Astrocyte (in vitro differentiated cells and primary cell): ENCODE measurements at regions not wholly inside any gene's neighbourhood (a gene's known extent, or its start where the extent isn't known, plus 50 kb on each side); places are given as distances from the start of the nearest gene placed in this dataset.

Source experiments
- CTCF ChIP-seq: IDR thresholded peaks from 2 replicates; pipeline ENCODE4 v1.5.1; 2011; ENCODE audit warnings: low read depth, mild to moderate bottlenecking, inconsistent platforms, low read length, moderate library complexity; ENCODE audit not compliant: insufficient read depth
- EZH2 ChIP-seq: IDR thresholded peaks from 2 replicates; pipeline ENCODE4 v1.6.1; 2012; ENCODE audit warnings: mild to moderate bottlenecking, low read length, inconsistent platforms; ENCODE audit not compliant: insufficient read depth

GRCh38 chr2:235191978-235192377 lies 240.2 kb downstream of the SH3BP4 start:
- TF ChIP-seq CTCF, result no peak
- no peak for TF ChIP-seq EZH2
